Breast epithelium (tissue), 3 donors: ENCODE measurements at regions not wholly inside any gene's neighbourhood (a gene's known extent, or its start where the extent isn't known, plus 50 kb on each side); places are given as distances from the start of the nearest gene placed in this dataset.

Experiments used
- POLR2A ChIP-seq: fragments of 450-650 bp; IDR thresholded peaks from one replicate; pipeline ENCODE4 v1.6.1; 2016; ENCODE audit warnings: antibody characterized with exemption, mild to moderate bottlenecking, moderate library complexity
- POLR2AphosphoS5 ChIP-seq, 3 donors: sonication (generic); formaldehyde crosslinking; IDR thresholded peaks; one replicate each; pipeline ENCODE4 v1.6.1; 2017; ENCODE audit warnings: antibody characterized with exemption in 3 of 3
- TF ChIP-seq, protein P1 (sequence below), 3 donors: fragments of 450-650 bp; IDR thresholded peaks; one replicate each; pipeline ENCODE4 v1.5.1; 2016 to 2017; ENCODE audit warnings: antibody characterized with exemption in 3 of 3, mild to moderate bottlenecking in 3 of 3, moderate library complexity in 3 of 3

- TF ChIP-seq, protein P1, sequence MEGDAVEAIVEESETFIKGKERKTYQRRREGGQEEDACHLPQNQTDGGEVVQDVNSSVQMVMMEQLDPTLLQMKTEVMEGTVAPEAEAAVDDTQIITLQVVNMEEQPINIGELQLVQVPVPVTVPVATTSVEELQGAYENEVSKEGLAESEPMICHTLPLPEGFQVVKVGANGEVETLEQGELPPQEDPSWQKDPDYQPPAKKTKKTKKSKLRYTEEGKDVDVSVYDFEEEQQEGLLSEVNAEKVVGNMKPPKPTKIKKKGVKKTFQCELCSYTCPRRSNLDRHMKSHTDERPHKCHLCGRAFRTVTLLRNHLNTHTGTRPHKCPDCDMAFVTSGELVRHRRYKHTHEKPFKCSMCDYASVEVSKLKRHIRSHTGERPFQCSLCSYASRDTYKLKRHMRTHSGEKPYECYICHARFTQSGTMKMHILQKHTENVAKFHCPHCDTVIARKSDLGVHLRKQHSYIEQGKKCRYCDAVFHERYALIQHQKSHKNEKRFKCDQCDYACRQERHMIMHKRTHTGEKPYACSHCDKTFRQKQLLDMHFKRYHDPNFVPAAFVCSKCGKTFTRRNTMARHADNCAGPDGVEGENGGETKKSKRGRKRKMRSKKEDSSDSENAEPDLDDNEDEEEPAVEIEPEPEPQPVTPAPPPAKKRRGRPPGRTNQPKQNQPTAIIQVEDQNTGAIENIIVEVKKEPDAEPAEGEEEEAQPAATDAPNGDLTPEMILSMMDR (IDR thresholded peaks at IDR 0.05), result no peak
- TF ChIP-seq POLR2AphosphoS5 (IDR thresholded peaks at IDR 0.05) (no peak), POLR2A (no peak)
Measured at GRCh38 chr3:87733671-87734367, 325.0 kb downstream of the CGGBP1 start.
